Hepatocyte (in vitro differentiated cells): ENCODE measurements at regions not wholly inside any gene's neighbourhood (a gene's known extent, or its start where the extent isn't known, plus 50 kb on each side); places are given as distances from the start of the nearest gene placed in this dataset.
"Not testable (repeated sequence)": the region's sequence is repeated elsewhere in the genome, so short reads cannot be mapped to it uniquely, and the experiment has no call there.

ENCODE experiments used
- DNase-seq: peaks from one replicate; pipeline ENCODE4 v3.0.0-alpha.2; 2016; ENCODE audit warnings: low spot score
- H2AFZ ChIP-seq: fragments of 200-600 bp; sonication (generic); 2 replicates; pipeline ENCODE4 v1.6.0; 2016; ENCODE audit warnings: antibody characterized with exemption, mild to moderate bottlenecking
- H3K27ac ChIP-seq: fragments of 200-600 bp; sonication (generic); 2 replicates; pipeline ENCODE4 v1.5.1; 2016; ENCODE audit warnings: mild to moderate bottlenecking
- H3K27me3 ChIP-seq: fragments of 200-600 bp; sonication (generic); 2 replicates; pipeline ENCODE4 v1.6.1; 2016
- H3K36me3 ChIP-seq: fragments of 200-600 bp; sonication (generic); replicated peaks from 2 replicates; pipeline ENCODE4 v1.5.1; 2016; ENCODE audit warnings: low read depth; ENCODE audit not compliant: insufficient read depth
- H3K4me1 ChIP-seq: fragments of 200-600 bp; sonication (generic); 2 replicates; pipeline ENCODE4 v1.5.1; 2016; ENCODE audit warnings: mild to moderate bottlenecking, moderate library complexity; ENCODE audit not compliant: insufficient read depth
- H3K4me2 ChIP-seq: fragments of 200-600 bp; sonication (generic); 2 replicates; pipeline ENCODE4 v1.6.0; 2016
- H3K4me3 ChIP-seq: fragments of 200-600 bp; sonication (generic); 2 replicates; pipeline ENCODE4 v1.5.1; 2016; ENCODE audit warnings: mild to moderate bottlenecking
- H3K79me2 ChIP-seq: fragments of 200-600 bp; sonication (generic); 2 replicates; pipeline ENCODE4 v1.6.0; 2017; ENCODE audit warnings: mild to moderate bottlenecking
- H3K9me2 ChIP-seq: fragments of 200-600 bp; sonication (generic); replicated peaks from 2 replicates; pipeline ENCODE4 v1.6.0; 2017; ENCODE audit warnings: mild to moderate bottlenecking; ENCODE audit not compliant: insufficient read depth
- H3K9me3 ChIP-seq: fragments of 200-600 bp; sonication (generic); 2 replicates; pipeline ENCODE4 v1.5.1; 2016; ENCODE audit warnings: low read depth, mild to moderate bottlenecking
- H4K20me1 ChIP-seq: fragments of 200-600 bp; sonication (generic); 2 replicates; pipeline ENCODE4 v1.6.0; 2016; ENCODE audit warnings: mild to moderate bottlenecking; ENCODE audit not compliant: insufficient read depth, poor library complexity, severe bottlenecking
- EZH2 ChIP-seq: fragments of 200-600 bp; sonication (generic); IDR thresholded peaks from 2 replicates; pipeline ENCODE4 v1.6.1; 2016; ENCODE audit warnings: antibody characterized with exemption, mild to moderate bottlenecking, borderline replicate concordance
- EZH2phosphoT487 ChIP-seq: fragments of 200-600 bp; sonication (generic); IDR thresholded peaks from one replicate; pipeline ENCODE4 v1.6.1; 2018; ENCODE audit warnings: antibody characterized with exemption, mild to moderate bottlenecking, low read depth, moderate library complexity; ENCODE audit not compliant: unreplicated experiment, severe bottlenecking
- WGBS: methylation state at CpG from one replicate; pipeline ENCODE4 v1.1.6; 2016; ENCODE audit warnings: low lambda C conversion rate; ENCODE audit errors: missing lambda C conversion rate; 5-methylcytosine and 5-hydroxymethylcytosine counted together
- TF ChIP-seq, protein P1 (sequence below): fragments of 200-600 bp; sonication (generic); IDR thresholded peaks from 2 replicates; pipeline ENCODE4 v1.5.1; 2016; ENCODE audit warnings: antibody characterized with exemption, mild to moderate bottlenecking; ENCODE audit not compliant: poor library complexity

DNA sequence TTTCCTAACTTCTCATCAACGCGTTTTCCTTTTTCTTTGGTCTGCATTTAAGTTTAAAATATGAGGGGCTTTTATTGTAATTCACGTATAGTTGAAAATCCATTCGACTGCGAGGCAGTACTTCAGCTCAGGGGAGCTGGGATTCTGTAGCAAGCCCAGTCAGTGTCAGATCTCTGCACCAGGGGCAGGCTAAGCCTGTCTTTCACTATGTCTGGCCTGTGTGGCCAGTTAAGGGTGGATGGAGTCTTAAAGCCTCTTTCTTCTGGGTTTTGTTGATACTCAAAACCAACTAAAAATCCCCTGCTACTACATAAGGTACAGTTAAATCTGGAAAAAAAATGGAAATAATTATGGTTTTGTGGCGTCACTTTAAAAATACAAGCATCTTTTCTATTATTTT lies 124.7 kb downstream of the TYW3 start:
- Histone ChIP-seq H3K36me3 (no peaks in the 10 kb centered on the region), H3K27me3 (no peaks in the 10 kb centered on the region), H3K4me3 (no peak overlapping the region), H3K9me2 (no peaks in the 10 kb centered on the region), H3K27ac (no peak overlapping the region), H3K79me2 (no peaks in the 10 kb centered on the region), H3K4me2 (no peak overlapping the region), H4K20me1 (no peaks in the 10 kb centered on the region), H3K4me1 (no peaks in the 10 kb centered on the region), H2AFZ (no peak overlapping the region), H3K9me3 (no peaks in the 10 kb centered on the region)
- DNase-seq: no peak
- TF ChIP-seq EZH2phosphoT487: no peak
- TF ChIP-seq, protein P1, sequence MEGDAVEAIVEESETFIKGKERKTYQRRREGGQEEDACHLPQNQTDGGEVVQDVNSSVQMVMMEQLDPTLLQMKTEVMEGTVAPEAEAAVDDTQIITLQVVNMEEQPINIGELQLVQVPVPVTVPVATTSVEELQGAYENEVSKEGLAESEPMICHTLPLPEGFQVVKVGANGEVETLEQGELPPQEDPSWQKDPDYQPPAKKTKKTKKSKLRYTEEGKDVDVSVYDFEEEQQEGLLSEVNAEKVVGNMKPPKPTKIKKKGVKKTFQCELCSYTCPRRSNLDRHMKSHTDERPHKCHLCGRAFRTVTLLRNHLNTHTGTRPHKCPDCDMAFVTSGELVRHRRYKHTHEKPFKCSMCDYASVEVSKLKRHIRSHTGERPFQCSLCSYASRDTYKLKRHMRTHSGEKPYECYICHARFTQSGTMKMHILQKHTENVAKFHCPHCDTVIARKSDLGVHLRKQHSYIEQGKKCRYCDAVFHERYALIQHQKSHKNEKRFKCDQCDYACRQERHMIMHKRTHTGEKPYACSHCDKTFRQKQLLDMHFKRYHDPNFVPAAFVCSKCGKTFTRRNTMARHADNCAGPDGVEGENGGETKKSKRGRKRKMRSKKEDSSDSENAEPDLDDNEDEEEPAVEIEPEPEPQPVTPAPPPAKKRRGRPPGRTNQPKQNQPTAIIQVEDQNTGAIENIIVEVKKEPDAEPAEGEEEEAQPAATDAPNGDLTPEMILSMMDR: no peak
- no peak for TF ChIP-seq EZH2
- 92% methylated on average over 6 of the region's 6 CpGs for WGBS

DNA sequence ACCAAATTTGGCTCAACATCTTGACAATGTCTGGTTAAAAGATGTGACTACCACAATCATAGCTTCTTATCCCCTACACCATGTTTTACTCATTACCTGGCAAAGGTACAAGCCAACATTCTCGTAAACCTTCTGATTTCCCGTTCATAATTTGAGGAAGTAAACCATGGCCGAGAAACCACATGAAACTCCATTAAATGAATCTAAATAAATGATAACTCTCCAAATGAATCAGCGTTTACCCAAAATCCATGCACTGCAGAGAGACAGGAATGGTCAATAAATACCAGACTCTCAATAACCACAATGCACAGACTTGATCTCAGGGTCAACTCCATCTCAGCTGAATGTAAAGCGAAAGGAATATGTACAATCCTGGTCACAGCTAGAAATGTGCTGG lies 125.2 kb downstream of the TYW3 start:
- no peaks in the 10 kb centered on the region for H3K27me3 ChIP-seq
- 74% methylated on average over 5 of the region's 5 CpGs for WGBS
- no peak for TF ChIP-seq EZH2
- TF ChIP-seq, protein P1: no peak
- TF ChIP-seq EZH2phosphoT487: no peak
- DNase-seq: no peak
- H3K36me3 ChIP-seq: no peaks in the 10 kb centered on the region
- no peaks in the 10 kb centered on the region for H3K79me2 ChIP-seq
- H3K4me3 ChIP-seq: no peak overlapping the region
- no peak overlapping the region for H3K27ac ChIP-seq
- H3K4me1 ChIP-seq: no peaks in the 10 kb centered on the region
- no peak overlapping the region for H2AFZ ChIP-seq
- H3K4me2 ChIP-seq: no peak overlapping the region
- H4K20me1 ChIP-seq: no peaks in the 10 kb centered on the region
- H3K9me2 ChIP-seq: no peaks in the 10 kb centered on the region
- H3K9me3 ChIP-seq: no peaks in the 10 kb centered on the region

DNA sequence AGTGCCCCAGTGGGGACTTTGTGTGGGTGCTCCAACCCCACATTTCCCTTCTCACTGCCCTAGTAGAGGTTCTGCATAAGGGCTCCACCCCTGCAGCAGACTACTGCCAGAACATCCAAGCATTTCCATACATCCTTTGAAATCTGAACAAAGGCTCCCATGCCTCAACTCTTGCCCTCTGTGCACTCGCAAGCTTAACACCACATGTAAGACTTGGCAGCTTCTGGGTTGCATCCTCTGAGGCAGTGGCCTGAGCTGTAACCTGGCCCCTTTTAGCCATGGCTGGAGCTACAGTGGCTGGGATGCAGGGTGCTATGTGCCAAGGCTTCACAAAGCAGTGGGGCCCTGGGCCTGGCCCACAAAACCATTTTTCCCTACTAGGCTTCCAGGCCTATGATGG lies 128.9 kb downstream of the TYW3 start:
- no peak overlapping the region for H3K4me3 ChIP-seq
- no peaks in the 10 kb centered on the region for H3K9me3 ChIP-seq
- no peaks in the 10 kb centered on the region for H3K36me3 ChIP-seq
- no peak overlapping the region for H3K4me2 ChIP-seq
- no peaks in the 10 kb centered on the region for H3K9me2 ChIP-seq
- TF ChIP-seq EZH2 (no peak), EZH2phosphoT487 (no peak)
- TF ChIP-seq, protein P1: no peak
- no peaks in the 10 kb centered on the region for H3K4me1 ChIP-seq
- H3K27me3 ChIP-seq: no peaks in the 10 kb centered on the region
- no peak for DNase-seq
- H4K20me1 ChIP-seq: no peaks in the 10 kb centered on the region
- WGBS: 95% methylated on average over 1 of the region's 1 CpG
- no peak overlapping the region for H3K27ac ChIP-seq
- no peak overlapping the region for H2AFZ ChIP-seq
- no peaks in the 10 kb centered on the region for H3K79me2 ChIP-seq

DNA sequence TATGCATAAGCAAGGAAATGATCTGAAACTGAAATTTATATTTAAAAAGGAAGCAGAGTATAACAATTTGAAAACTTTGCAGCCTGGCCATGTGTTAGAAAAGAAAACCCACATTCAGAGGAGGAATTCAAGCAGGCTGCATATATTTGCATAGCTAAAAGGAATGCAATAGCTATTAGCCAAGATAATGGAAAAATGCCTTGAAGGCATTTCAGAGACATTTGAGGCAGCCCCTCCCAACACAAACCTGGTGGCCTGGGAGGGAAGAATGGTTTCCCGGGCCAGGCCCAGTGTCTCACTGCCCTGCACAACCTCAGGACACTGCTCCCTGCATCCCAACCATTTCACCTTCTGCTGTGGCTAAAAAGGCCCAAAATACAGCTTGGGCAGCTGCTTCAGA lies 136.8 kb downstream of the TYW3 start:
- no peaks in the 10 kb centered on the region for H3K79me2 ChIP-seq
- no peaks in the 10 kb centered on the region for H3K36me3 ChIP-seq
- no peak for DNase-seq
- H3K4me2 ChIP-seq: no peak overlapping the region
- WGBS: 70% methylated on average over 1 of the region's 1 CpG
- no peaks in the 10 kb centered on the region for H3K9me3 ChIP-seq
- H2AFZ ChIP-seq: no peak overlapping the region
- no peaks in the 10 kb centered on the region for H3K4me1 ChIP-seq
- H3K27me3 ChIP-seq: no peaks in the 10 kb centered on the region
- TF ChIP-seq, protein P1: no peak
- H3K27ac ChIP-seq: no peak overlapping the region
- no peaks in the 10 kb centered on the region for H4K20me1 ChIP-seq
- H3K9me2 ChIP-seq: no peaks in the 10 kb centered on the region
- H3K4me3 ChIP-seq: no peak overlapping the region

DNA sequence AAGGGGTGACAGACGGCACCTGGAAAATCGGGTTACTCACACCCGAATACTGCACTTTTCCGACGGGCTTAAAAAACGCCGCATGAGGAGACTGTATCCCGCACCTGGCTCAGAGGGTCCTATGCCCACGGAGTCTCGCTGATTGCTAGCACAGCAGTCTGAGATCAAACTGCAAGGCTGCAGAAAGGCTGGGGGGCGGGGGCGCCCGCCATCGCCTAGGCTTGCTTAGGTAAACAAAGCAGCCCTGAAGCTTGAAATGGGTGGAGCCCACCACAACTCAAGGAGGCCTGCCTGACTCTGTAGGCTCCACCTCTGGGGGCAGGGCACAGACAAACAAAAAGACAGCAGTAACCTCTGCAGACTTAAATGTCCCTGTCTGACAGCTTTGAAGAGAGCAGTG lies 144.4 kb downstream of the TYW3 start:
- WGBS: 87% methylated on average over 14 of the region's 14 CpGs
- DNase-seq, H3K4me1 ChIP-seq, H3K9me2 ChIP-seq, H3K27ac ChIP-seq, H3K9me3 ChIP-seq, H3K4me3 ChIP-seq, H3K4me2 ChIP-seq, H4K20me1 ChIP-seq, H3K36me3 ChIP-seq, H3K79me2 ChIP-seq, H3K27me3 ChIP-seq, H2AFZ ChIP-seq: not testable (repeated sequence)
